Non-pigmented ciliary epithelial cell (primary cell): ENCODE measurements at regions not wholly inside any gene's neighbourhood (a gene's known extent, or its start where the extent isn't known, plus 50 kb on each side); places are given as distances from the start of the nearest gene placed in this dataset.
"Not testable (repeated sequence)": the region's sequence is repeated elsewhere in the genome, so short reads cannot be mapped to it uniquely, and the experiment has no call there.

Experiments
- DNase-seq: peaks from one replicate; pipeline ENCODE4 v3.0.0-alpha.2; 2010; ENCODE audit warnings: low read depth

GRCh38 chr14:83559721-83560120, 1970.2 kb upstream of the FLRT2 start:
- DNase-seq, result peak; percentile 57

GRCh38 chr14:83561261-83561660, 1968.7 kb upstream of the FLRT2 start:
- DNase-seq, result no peak

GRCh38 chr14:83566567-83566966, 1963.4 kb upstream of the FLRT2 start:
- no peak for DNase-seq

- DNase-seq, result no peak
Observed at GRCh38 chr14:83568141-83568540, 1961.8 kb upstream of the FLRT2 start.

GRCh38 chr14:83575301-83575700, 1954.6 kb upstream of the FLRT2 start:
- no peak for DNase-seq

GRCh38 chr14:83583201-83583600, 1946.7 kb upstream of the FLRT2 start:
- DNase-seq, result no peak

- DNase-seq, result no peak
Observed at GRCh38 chr14:83594874-83595273, 1935.1 kb upstream of the FLRT2 start.

- DNase-seq, result no peak
Observed at GRCh38 chr14:83607682-83608081, 1922.3 kb upstream of the FLRT2 start.

- DNase-seq, result no peak
Observed at GRCh38 chr14:83611491-83611890, 1918.5 kb upstream of the FLRT2 start.

- DNase-seq, result no peak
Observed at GRCh38 chr14:83611906-83612390, 1918.0 kb upstream of the FLRT2 start.

- no peak for DNase-seq
Observed at GRCh38 chr14:83614956-83615355, 1915.0 kb upstream of the FLRT2 start.

GRCh38 chr14:83624541-83624940, 1905.4 kb upstream of the FLRT2 start:
- DNase-seq, result no peak

GRCh38 chr14:83632375-83632774, 1897.6 kb upstream of the FLRT2 start:
- DNase-seq, result no peak

GRCh38 chr14:83638748-83639504, 1891.0 kb upstream of the FLRT2 start:
- DNase-seq, result no peak

- DNase-seq, result not testable (repeated sequence)
Observed at GRCh38 chr14:83639505-83639875, 1890.5 kb upstream of the FLRT2 start.

GRCh38 chr14:83646228-83646627, 1883.7 kb upstream of the FLRT2 start:
- no peak for DNase-seq

- no peak for DNase-seq
Observed at GRCh38 chr14:83660597-83660996, 1869.3 kb upstream of the FLRT2 start.

- no peak for DNase-seq
Observed at GRCh38 chr14:83664389-83664788, 1865.6 kb upstream of the FLRT2 start.

GRCh38 chr14:83689265-83689664, 1840.7 kb upstream of the FLRT2 start:
- no peak for DNase-seq

- DNase-seq, result no peak
Observed at GRCh38 chr14:83697099-83697498, 1832.8 kb upstream of the FLRT2 start.

- no peak for DNase-seq
Observed at GRCh38 chr14:83702619-83703018, 1827.3 kb upstream of the FLRT2 start.

- no peak for DNase-seq
Observed at GRCh38 chr14:83706231-83706954, 1823.6 kb upstream of the FLRT2 start.

- no peak for DNase-seq
Observed at GRCh38 chr14:83707056-83707455, 1822.9 kb upstream of the FLRT2 start.

- DNase-seq, result no peak
Observed at GRCh38 chr14:83709116-83709515, 1820.8 kb upstream of the FLRT2 start.
